ENCODE measurements at regions not wholly inside any gene's neighbourhood (a gene's known extent, or its start where the extent isn't known, plus 50 kb on each side); places are given as distances from the start of the nearest gene placed in this dataset.

- TF ChIP-seq ZFP3 (CRISPR knock-in tag; IDR thresholded peaks at IDR 0.05) (no peak), RARB (CRISPR knock-in tag; IDR thresholded peaks at IDR 0.05) (no peak), PPARA (CRISPR knock-in tag; IDR thresholded peaks at IDR 0.05; ENCODE audit: borderline replicate concordance) (no peak), CREB5 (CRISPR knock-in tag; IDR thresholded peaks at IDR 0.05; ENCODE audit: low read depth) (no peak)
These were observed 350.3 kb downstream of the TUSC7 start for GRCh38 chr3:117059956-117060270.

Data from SK-N-SH treated with all-trans-retinoic acid at 6 μM for 48 hours (cell line).